HG02981 (cell line): ENCODE measurements at regions not wholly inside any gene's neighbourhood (a gene's known extent, or its start where the extent isn't known, plus 50 kb on each side); places are given as distances from the start of the nearest gene placed in this dataset.

Experiments
- ATAC-seq: cut with Tn5 transposase; IDR thresholded peaks from one replicate; pipeline ENCODE4 v1.9.1; 2021; ENCODE audit warnings: mild to moderate bottlenecking, moderate library complexity; ENCODE audit not compliant: unreplicated experiment

DNA sequence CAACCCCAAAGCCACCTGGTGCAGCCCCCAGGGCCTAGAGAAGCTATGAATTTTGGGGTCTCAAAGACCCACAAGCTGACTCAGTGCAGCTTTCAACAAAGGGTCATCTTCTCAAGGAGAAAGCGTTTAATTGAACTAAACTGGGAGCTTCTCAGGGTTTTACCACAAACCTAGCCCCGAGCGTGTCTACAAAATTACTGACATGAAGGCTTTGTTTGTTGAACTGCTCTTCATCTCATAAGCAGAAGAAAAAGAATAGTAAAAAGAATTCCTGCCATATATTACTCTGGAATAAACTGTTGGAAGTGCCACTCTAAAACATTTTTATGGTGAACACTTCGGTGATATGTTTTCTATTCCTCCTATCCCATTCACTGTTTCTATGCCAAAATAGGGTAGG, 50.8 kb upstream of the INCENP start:
- no peak for ATAC-seq

- no peak for ATAC-seq
Measured at GRCh38 chr11:62071408-62071807, 52.4 kb upstream of the INCENP start.

GRCh38 chr11:62069986-62070919, 53.6 kb upstream of the INCENP start:
- no peak for ATAC-seq

DNA sequence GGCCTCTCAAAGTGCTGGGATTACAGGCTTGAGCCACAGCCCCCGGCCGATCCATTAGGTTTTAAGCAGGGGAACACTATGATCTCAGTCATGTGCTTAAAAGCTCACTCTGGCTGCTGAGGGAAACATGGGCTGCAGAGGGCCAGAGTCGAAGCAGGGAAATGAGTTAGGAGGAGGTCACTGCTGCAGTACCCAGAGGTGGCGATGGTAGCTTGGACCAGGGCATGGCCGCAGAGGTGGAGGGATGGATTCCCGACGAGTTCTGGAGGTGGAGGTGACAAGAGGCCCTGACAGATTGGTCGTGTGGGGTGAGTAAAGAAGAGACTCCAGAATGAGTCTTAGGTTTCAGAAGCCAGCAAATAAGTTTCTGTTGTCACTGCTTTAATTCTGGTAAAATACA, 54.4 kb upstream of the INCENP start:
- ATAC-seq = no peak

GRCh38 chr11:62068730-62069129, 55.1 kb upstream of the INCENP start:
- ATAC-seq = no peak

GRCh38 chr11:62067741-62068140, 56.1 kb upstream of the INCENP start:
- no peak for ATAC-seq

DNA sequence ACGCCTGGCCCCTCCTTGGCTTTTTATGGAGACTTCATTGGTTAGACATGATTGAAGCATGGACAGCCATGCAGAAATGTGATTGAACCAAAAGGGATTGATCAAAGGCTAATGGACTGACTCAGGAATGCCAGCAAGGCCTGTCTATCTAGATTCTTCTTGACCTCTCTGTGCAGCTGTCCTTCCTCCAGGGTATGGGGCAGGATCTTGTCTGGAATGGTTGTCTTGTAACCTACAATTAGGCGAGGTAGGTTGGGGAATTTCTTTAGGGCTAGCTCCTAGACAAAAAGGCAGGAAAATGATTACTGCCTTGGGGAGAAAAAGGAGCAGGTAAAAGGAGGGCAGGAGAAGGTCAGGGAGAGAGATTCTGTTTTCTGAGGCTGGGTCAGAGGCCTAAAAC, 59.6 kb upstream of the INCENP start:
- no peak for ATAC-seq

GRCh38 chr11:62062223-62062861, 61.5 kb upstream of the INCENP start:
- ATAC-seq = no peak

DNA sequence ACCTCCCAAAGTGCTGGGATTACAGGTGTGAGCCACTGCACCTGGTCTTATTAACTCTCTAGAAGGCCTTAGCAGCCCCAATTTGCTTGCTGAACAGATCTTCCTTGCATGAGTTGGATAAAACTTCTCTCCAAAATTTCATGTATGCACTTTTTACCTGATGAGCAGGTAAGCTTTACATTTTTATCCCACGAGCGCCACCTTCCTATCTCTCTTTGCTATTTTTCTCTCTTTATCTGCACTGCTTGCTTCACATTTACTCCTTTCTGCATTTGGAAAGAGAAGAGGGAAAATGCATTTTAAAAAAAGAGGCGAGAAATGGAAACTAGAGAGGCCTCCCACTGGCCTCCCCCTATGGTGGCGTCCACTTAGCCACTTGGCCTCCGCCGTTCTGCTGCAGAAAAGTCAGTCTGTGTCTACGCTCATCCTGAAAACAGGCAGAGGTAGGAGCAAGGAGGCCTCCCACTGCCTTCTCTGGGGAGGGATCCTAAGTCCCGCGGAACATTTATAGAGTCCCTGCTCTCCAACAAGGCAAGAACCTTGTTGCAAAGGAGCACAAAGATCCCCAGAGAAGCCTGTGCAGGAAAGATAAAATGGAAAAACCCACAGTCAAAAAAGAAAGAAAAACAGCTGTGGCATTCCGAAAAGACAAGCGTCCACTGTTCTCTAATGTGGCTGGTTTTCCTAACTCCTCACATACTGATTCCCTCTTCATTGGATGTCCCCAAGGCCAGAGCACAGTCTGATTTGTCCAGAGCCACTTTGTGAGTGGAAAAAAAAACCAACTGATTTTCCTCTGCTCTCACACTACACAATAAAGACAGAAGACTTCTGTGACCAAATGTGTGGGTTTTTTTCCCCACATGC, 62.2 kb upstream of the INCENP start:
- ATAC-seq = no peak

- ATAC-seq = no peak
Measured at GRCh38 chr11:62057069-62057468, 66.7 kb upstream of the INCENP start.

- ATAC-seq = no peak
Measured at GRCh38 chr11:62055970-62056369, 67.8 kb upstream of the INCENP start.

GRCh38 chr11:62054484-62055121, 69.2 kb upstream of the INCENP start:
- no peak for ATAC-seq

DNA sequence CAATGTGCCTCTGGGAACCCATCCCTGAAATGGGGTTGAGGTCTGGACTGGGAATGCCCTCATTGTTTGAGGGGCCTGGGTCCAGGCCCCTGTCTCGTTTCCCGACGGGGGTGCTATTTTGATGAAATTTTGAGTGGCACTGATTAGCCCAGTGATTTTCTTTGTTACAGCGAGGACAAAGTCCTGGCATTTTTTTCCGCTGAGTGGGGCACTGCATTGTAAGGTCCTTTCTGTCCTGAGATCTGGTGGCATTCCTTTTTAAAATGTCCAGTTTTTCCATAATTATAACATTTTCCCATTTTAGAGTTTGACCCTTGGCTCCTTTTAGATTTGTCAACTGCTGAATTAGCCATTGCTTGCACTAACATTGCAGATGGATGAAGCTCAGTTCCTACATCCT, 69.7 kb upstream of the INCENP start:
- no peak for ATAC-seq

- ATAC-seq = no peak
Measured at GRCh38 chr11:62050716-62051115, 73.1 kb upstream of the INCENP start.

DNA sequence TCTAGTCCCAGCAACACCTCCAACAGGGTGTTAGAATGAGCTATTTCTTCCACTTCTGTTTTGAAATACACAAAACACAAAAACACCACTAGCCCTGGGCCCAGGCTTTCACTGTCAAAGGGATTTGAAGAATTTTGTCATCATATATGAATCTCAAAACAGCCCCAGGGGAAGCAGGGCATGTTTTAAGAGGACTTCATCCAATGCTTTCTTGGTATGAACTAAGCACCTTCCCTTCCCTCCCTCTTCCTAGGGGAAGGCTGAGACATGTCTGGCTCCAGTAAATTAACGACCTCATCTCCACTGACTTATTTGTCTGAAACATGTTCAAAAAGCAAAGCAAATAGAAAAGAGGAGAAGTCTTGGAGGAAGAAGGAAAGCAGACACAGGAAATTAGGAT, 75.7 kb upstream of the INCENP start:
- no peak for ATAC-seq

GRCh38 chr11:62046568-62047100, 77.2 kb upstream of the INCENP start:
- no peak for ATAC-seq

- ATAC-seq = no peak
Measured at GRCh38 chr11:62044639-62045121, 77.2 kb upstream of the FTH1 start.

- ATAC-seq = no peak
Measured at GRCh38 chr11:62035293-62035692, 67.9 kb upstream of the FTH1 start.

DNA sequence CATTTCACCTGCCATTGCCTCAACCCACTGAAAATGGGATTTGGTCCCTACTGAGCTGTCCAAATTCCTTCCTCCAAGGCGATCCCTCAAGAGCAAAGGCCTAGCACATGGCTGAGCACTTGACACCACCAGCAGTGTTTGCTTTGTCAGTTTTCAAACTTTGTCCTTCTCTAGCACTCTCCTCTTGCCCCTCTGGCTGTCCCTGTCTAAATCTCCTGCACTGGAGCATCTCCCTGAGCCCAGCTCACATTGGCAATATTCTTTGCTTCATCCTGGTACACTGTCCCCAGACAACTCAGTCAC, 66.6 kb upstream of the FTH1 start:
- no peak for ATAC-seq

DNA sequence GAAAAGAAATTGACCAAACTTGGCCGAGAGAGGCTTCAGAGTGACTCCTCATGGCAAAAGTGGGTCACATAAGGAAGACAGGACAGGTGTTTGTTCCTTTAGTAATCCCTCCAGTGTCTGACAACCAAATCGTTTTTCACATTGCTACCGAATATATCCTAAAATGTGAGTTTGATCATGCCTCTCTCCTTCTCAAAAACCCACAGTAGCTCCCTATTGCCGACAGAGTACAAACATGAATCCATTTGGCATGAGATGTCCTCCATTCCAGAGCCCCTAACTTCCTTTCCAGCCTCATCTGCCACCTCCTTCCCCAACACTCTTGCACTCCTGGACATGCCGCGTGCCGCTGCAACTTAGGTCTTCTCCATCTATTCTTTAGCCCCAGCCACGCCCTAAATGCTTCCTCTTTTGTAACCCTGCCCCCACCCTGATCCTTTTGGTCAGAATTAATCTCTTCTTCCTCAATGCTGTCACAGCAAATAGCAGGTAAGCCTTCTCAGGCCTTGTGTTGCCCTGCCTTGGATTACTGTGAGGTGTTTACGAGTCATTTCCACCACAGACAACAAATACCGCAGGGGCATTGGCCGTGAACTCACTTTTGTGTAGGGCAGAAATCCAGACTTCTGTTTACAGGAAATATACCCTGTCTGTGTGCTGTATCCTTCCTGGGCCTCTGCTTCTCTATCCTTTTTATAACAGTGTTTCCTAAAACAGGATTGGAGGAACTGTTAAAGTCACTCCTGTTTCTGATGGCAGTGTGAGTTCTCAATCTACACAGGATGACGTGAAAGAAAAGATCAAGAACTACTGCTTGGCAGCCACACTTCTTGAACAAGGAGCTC, 66.0 kb upstream of the FTH1 start:
- ATAC-seq = no peak
